ENCODE measurements at regions not wholly inside any gene's neighbourhood (a gene's known extent, or its start where the extent isn't known, plus 50 kb on each side); places are given as distances from the start of the nearest gene placed in this dataset.

DNA sequence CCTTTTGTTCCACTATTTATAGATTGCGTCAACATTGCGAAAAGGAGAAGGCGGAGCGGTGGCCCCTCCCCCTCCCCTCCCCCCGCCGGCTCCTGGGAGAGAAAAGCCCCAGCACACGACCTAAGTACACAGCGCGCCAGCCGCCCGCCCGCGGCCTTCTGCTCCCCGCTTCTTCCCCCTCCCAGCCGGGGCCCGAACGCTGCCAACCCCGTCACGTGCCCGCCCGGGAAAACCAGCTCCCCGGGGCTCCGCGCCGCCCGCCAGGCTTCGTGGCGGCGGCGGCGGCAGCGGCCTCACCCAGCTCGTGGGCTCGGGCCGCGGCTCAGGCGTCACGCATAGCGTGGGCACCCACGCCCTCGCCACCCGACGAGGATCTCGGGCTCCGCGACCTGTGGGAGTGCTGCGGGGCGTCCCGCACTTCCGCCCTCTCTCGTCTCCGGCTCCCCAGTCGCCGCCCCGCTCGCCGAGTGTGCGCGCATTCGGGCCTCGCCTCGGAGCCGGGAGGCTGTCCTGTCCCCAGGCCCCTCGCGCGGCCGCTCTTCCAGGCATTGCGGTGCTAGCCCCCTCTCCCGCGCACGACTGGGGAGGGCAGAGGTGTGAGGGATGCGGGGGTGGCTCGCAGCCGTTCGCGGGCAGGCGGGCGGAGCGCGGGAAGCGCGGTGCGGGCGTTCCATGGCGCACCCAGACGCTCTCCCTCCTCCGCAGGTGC lies 110.5 kb downstream of the KCNRG start:
- peak; percentile 92 for DNase-seq
- Mint-ChIP-seq H3K27me3 (ENCODE audit: low read depth) (peaks cover 21% of the 10 kb centered on the region), H3K27ac (peak overlapping the region; percentile 86), H3K4me1 (ENCODE audit: low read depth) (peaks cover 57% of the 10 kb centered on the region), H3K9me3 (no peaks in the 10 kb centered on the region), H3K36me3 (ENCODE audit: low read depth) (peaks cover 2% of the 10 kb centered on the region), H3K4me3 (peak overlapping the region; percentile 81)
- intact Hi-C loops (cut with micrococcal nuclease), result loop anchor here (1.0 to 5.0 kb wide), 8 partner anchors 120 to 1677 kb away; partner anchors contain the start of genes INTS6, KPNA3 and TRIM13
- CTCF ChIA-PET, result interaction anchor here (0.7 to 4.7 kb wide), 4 partner anchors 9 to 190 kb away, joined by 3 to 44 read pairs (median 4); partner anchors contain the start of gene SPRYD7

DNA sequence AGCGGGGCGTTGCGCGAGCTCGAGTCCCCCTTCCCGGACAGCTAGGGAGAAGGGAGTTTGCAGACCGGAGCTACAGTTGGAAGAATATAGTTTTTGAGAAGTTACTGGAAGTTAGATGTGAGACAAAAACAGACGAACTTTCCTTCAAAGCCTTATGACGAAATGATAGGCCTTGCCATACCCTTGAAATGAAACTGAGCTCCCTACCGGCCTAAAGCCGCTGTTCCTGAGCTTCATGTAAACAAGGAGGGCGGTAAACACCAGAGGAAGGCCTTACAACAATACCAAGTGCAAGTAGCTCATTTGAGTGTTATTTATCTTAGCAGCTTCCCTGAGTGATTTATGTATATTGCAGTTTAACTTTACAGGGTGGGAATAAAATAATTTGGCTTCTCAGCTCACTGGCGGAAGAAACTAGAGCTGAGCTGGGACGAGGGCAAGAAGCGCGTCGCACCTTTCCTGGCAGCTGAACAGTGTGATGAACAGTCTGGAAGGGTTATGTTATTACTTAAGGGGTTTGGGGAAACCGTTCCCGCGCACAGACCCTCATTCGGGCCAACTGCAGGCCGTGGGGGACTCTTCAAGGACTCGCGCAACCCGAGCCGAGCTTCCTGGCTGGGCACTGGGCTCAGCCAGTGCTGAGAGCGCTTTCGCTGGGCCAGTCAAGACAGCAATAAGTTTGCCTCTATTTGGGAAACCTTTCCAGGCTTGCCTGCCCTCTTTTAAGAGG lies 111.2 kb downstream of the KCNRG start:
- H3K9me3 Mint-ChIP-seq, result no peaks in the 10 kb centered on the region
- peak overlapping the region; percentile 86 for H3K27ac Mint-ChIP-seq

GRCh38 chr13:50126993-50127725 lies 111.9 kb downstream of the KCNRG start:
- Mint-ChIP-seq H3K27me3 (ENCODE audit: low read depth) (peaks cover 31% of the 10 kb centered on the region), H3K9me3 (no peaks in the 10 kb centered on the region), H3K36me3 (ENCODE audit: low read depth) (peaks cover 2% of the 10 kb centered on the region), H3K4me3 (peak overlapping the region; percentile 81), H3K27ac (peak overlapping the region; percentile 86), H3K4me1 (ENCODE audit: low read depth) (peaks cover 70% of the 10 kb centered on the region)
- intact Hi-C loops (cut with micrococcal nuclease), result loop anchor here (5.0 kb wide), 2 partner anchors 300 to 765 kb away; no protein-coding TSS in a partner anchor
- DNase-seq, result peak; percentile 61
- CTCF ChIA-PET, result interaction anchor here (0.9 to 4.7 kb wide), 2 partner anchors 11 to 43 kb away, joined by 4 to 44 read pairs; no protein-coding TSS in a partner anchor

More for the DNA sequence above, 111.2 kb downstream of the KCNRG start:
- intact Hi-C loops (cut with micrococcal nuclease), result loop anchor here (5.0 kb wide), 2 partner anchors 301 to 766 kb away; no protein-coding TSS in a partner anchor
- Mint-ChIP-seq H3K4me1 (ENCODE audit: low read depth) (peaks cover 65% of the 10 kb centered on the region), H3K36me3 (ENCODE audit: low read depth) (peaks cover 2% of the 10 kb centered on the region), H3K4me3 (peak overlapping the region; percentile 81), H3K27me3 (ENCODE audit: low read depth) (peaks cover 25% of the 10 kb centered on the region)
- DNase-seq, result no peak
- CTCF ChIA-PET, result interaction anchor here (0.7 to 4.7 kb wide), 3 partner anchors 10 to 190 kb away, joined by 3 to 44 read pairs (median 4); partner anchors contain the start of gene SPRYD7

DNA sequence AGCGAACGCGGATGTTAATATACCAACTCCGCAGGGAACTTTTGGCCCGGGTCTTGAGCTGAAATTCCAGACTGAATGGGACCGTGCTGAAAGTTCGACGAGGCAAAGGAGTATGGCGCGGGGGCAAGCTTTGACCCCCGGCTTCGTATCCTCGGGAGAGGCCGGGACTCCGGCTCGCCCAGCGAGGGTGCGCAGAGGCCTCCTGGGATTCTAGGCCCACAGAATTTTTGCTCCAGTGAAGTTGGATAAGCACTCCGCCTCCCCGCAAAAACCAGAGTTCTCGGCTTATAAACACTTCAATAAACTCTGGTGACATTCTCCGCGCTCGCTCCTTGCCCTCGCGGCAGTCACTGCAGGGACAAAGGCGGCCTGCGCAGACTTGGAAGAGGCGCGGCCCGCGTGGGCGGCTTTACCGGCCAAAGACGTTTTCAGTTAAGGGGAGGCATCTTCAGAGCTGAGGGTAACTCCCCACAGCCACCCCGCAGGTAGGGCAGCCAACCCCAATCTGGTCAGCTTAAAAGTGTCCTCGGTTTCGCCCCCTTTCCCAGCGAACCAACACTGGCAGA lies 112.6 kb downstream of the KCNRG start:
- peak overlapping the region; percentile 81 for H3K4me3 Mint-ChIP-seq
- H3K36me3 Mint-ChIP-seq (ENCODE audit: low read depth), result peaks cover 2% of the 10 kb centered on the region
- no peak overlapping the region for H3K27ac Mint-ChIP-seq
- intact Hi-C loops (cut with micrococcal nuclease), result loop anchor here (5.0 kb wide), 2 partner anchors 299 to 764 kb away; no protein-coding TSS in a partner anchor
- CTCF ChIA-PET, result interaction anchor here (4.7 kb wide), 1 partner anchor 44 kb away, joined by 44 read pairs; no protein-coding TSS in a partner anchor
- no peaks in the 10 kb centered on the region for H3K9me3 Mint-ChIP-seq
- H3K27me3 Mint-ChIP-seq (ENCODE audit: low read depth), result peaks cover 37% of the 10 kb centered on the region
- no peak for DNase-seq
- H3K4me1 Mint-ChIP-seq (ENCODE audit: low read depth), result peaks cover 70% of the 10 kb centered on the region

DNA sequence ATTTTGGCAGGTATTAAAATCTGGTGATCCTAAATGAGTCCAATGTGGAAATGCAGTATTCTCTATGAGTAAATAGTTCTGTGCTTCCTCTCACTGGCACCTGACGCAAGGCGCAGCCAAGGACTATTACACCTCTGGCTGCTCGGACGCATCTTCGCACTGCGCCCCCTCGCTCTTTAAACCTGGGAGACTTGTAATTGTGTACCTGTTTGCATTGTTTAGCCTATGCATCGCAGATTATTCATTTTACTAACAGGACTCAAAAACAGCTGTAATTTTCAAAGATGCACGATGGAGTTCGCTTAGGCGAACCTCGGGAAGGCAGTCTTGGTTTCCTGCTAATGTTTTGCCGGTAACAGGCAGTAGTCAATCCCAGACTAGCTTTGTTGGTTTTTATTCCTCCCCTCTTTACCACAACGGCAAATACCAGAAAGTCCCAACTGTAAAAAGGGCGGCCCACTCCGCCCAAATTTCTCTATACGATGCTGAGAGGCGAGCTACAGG lies 113.2 kb downstream of the KCNRG start:
- CTCF ChIA-PET, result interaction anchor here (0.6 to 1.2 kb wide), 4 partner anchors 11 to 43 kb away, joined by 3 to 7 read pairs (median 4); no protein-coding TSS in a partner anchor
- H3K4me3 Mint-ChIP-seq, result peak overlapping the region; percentile 19
- H3K27me3 Mint-ChIP-seq (ENCODE audit: low read depth), result peaks cover 42% of the 10 kb centered on the region
- H3K27ac Mint-ChIP-seq, result peak overlapping the region; percentile 68
- H3K4me1 Mint-ChIP-seq (ENCODE audit: low read depth), result peaks cover 65% of the 10 kb centered on the region
- peaks cover 2% of the 10 kb centered on the region for H3K36me3 Mint-ChIP-seq (ENCODE audit: low read depth)
- peak; percentile 59 for DNase-seq
- intact Hi-C loops (cut with micrococcal nuclease), result loop anchor here (5.0 kb wide), 2 partner anchors 299 to 764 kb away; no protein-coding TSS in a partner anchor
- no peaks in the 10 kb centered on the region for H3K9me3 Mint-ChIP-seq

DNA sequence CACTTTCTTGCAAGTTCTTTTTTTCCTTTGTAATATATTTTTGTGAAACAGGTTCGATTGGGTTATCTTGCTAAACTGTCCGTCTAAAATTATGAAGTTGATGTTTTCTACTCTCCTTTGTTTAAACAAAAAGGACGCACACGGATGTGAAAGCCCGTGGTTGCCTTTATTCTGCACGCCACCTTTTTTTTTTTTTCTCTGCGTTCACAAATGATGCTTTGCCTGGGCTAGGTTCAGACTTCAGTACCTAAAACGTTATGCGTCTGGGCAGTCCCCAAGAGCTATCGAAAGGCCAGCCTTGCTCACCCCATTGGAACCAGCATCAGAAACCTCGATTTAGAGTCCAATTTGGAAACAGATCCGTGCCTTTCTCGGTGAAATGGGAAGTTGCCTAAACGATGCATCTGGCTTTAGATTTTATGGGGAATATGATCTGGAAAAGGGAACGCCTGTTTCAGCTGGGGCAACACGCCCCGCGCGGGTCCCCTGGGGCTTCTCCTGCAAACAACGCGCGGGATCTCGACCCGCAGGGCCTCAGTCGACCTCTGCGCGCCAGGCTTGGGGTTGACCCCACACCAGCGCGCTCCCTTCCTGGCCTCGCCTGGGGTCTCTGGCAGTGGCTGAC lies 113.9 kb downstream of the KCNRG start:
- DNase-seq, result peak; percentile 33
- intact Hi-C loops (cut with micrococcal nuclease), result loop anchor here (1.0 to 5.0 kb wide), 3 partner anchors 132 to 763 kb away; partner anchors contain the start of gene TRIM13
- peaks cover 62% of the 10 kb centered on the region for H3K4me1 Mint-ChIP-seq (ENCODE audit: low read depth)
- no peaks in the 10 kb centered on the region for H3K9me3 Mint-ChIP-seq
- H3K27me3 Mint-ChIP-seq (ENCODE audit: low read depth), result peaks cover 49% of the 10 kb centered on the region
- peaks cover 2% of the 10 kb centered on the region for H3K36me3 Mint-ChIP-seq (ENCODE audit: low read depth)
- CTCF ChIA-PET, result interaction anchor here (0.6 to 1.2 kb wide), 4 partner anchors 12 to 44 kb away, joined by 3 to 7 read pairs (median 4); no protein-coding TSS in a partner anchor
- peak overlapping the region; percentile 68 for H3K27ac Mint-ChIP-seq
- peak overlapping the region; percentile 66 for H3K4me3 Mint-ChIP-seq

DNA sequence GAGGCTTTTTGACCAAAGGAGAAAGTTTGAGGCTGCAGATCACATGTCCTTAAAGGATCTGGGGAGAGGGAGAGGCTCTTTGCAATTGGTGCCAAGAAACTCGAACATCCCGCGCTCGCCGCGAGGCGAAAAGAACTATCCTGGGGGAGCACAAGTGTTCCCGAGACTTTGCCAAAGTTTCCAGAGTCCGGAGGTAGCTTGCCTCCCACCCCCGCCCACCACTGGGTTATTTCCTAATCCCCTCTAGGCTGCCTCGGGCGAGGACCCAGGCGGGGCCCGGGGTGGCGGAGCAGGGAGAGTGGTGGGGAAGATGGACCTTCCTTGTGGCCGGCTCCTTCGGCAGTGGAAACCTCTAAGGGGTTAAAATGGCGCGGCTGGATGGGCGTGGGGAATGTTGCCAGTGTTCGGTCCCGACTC lies 114.5 kb downstream of the KCNRG start:
- Mint-ChIP-seq H3K27ac (no peak overlapping the region), H3K36me3 (ENCODE audit: low read depth) (peaks cover 2% of the 10 kb centered on the region), H3K4me1 (ENCODE audit: low read depth) (peaks cover 62% of the 10 kb centered on the region), H3K4me3 (peak overlapping the region; percentile 66), H3K27me3 (ENCODE audit: low read depth) (peaks cover 54% of the 10 kb centered on the region), H3K9me3 (no peaks in the 10 kb centered on the region)
- DNase-seq, result no peak
- CTCF ChIA-PET, result no interaction called here
- intact Hi-C loops (cut with micrococcal nuclease), result loop anchor here (1.0 to 5.0 kb wide), 6 partner anchors 132 to 763 kb away; partner anchors contain the start of genes PHF11, SPRYD7 and TRIM13

- H3K27me3 Mint-ChIP-seq (ENCODE audit: low read depth), result peaks cover 60% of the 10 kb centered on the region
- peak; percentile 24 for DNase-seq
- H3K27ac Mint-ChIP-seq, result peak overlapping the region; percentile 50
- peaks cover 62% of the 10 kb centered on the region for H3K4me1 Mint-ChIP-seq (ENCODE audit: low read depth)
- H3K36me3 Mint-ChIP-seq (ENCODE audit: low read depth), result peaks cover 2% of the 10 kb centered on the region
- H3K9me3 Mint-ChIP-seq, result no peaks in the 10 kb centered on the region
- CTCF ChIA-PET, result interaction anchor here (0.6 kb wide), 1 partner anchor 38 kb away, joined by 3 read pairs; no protein-coding TSS in a partner anchor
- peak overlapping the region; percentile 66 for H3K4me3 Mint-ChIP-seq
- intact Hi-C loops (cut with micrococcal nuclease), result loop anchor here (1.0 to 5.0 kb wide), 3 partner anchors 194 to 633 kb away; partner anchors contain the start of genes PHF11 and SPRYD7
Observed at GRCh38 chr13:50130123-50130946, 115.1 kb downstream of the KCNRG start.

DNA sequence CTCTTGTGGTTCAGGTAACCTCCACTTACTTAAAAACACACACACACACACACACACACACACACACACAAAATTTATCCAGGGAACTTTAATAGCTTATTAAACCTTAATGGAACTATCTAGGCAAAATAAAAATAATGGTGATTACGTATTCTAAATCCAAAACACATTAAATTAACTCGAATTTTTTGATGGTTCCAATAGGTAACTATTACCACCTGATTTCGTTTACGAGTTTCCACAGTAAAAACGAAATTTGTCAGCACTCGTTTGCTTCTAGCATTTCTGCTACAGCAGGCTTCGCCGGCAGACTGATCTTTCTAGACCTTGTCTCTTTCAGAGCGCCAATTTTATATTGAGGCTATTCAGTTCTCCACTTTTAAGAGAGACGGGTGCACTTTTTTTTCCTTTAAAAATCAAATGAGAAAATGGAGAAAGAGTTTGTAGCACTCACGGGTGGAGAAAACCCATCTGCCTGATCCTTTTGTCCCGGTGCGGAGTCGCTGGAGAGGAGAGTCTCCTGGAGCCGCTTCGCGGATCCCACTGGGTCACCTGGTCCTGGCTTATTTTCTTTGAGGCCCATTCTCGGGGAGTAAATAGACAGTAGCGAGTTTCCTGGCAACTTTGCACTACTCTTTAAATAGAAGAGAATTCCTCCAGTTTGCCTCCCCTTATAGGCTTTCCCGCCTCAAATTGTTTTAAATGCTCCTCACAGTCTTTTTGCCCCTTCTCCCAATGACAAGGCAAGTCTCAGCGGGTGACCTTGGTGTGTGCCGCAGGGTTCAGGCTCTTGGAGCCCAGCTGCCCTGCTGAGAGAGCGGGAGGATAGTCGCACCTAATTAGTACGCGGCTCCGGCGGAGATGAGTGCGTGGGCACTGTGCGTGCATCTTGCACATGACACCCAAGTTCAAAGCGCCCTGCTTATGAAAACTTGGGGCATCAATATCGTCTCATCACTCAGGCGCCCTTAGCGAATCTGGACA lies 117.0 kb downstream of the KCNRG start:
- peak; percentile 36 for DNase-seq
- H3K4me3 Mint-ChIP-seq, result no peak overlapping the region
- CTCF ChIA-PET, result no interaction called here
- no peak overlapping the region for H3K27ac Mint-ChIP-seq
- peaks cover 50% of the 10 kb centered on the region for H3K4me1 Mint-ChIP-seq (ENCODE audit: low read depth)
- no peaks in the 10 kb centered on the region for H3K9me3 Mint-ChIP-seq
- intact Hi-C loops (cut with micrococcal nuclease), result loop anchor here (1.0 to 5.0 kb wide), 7 partner anchors 8 to 635 kb away; partner anchors contain the start of gene PHF11
- H3K36me3 Mint-ChIP-seq (ENCODE audit: low read depth), result peaks cover 1% of the 10 kb centered on the region
- H3K27me3 Mint-ChIP-seq (ENCODE audit: low read depth), result peaks cover 58% of the 10 kb centered on the region
